NCI-H774 (cell line): ENCODE measurements at regions not wholly inside any gene's neighbourhood (a gene's known extent, or its start where the extent isn't known, plus 50 kb on each side); places are given as distances from the start of the nearest gene placed in this dataset.

ENCODE experiments used
- DNase-seq: peaks from one replicate; lab custom pipeline; 2025; lab: John Stamatoyannopoulos, UW

DNA sequence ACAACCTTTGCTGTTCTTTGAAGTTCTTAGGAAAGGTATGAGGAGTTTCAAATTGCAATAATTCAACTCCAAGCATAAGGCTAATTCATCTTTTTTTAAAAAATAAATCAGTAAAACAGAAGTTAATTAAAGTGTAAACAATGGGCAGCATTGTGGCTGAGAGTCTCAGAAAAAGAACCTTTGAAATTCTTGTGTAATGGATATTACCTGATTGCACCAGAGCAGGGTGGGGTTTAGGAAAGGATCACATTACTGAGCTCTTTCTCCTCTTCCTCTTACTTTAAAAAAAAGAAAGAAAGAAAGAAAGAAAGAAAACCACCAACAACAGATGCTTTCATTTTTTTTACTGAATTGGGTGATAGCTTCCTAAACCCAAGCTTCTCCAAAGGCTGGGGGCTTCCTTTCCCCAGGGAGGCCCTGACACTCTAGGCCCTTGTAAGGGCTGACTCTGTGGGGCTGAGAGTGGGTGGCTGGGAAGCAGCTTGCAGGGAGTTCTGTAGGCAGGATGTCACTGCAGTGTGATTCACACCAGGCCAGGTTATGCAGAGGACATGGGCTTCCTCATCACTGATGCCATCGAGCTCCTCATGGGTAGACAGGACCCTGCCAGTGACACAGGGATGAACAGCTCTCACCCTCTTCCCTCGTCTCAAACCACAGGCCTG lies 564.5 kb downstream of the FGF9 start:
- no peak for DNase-seq

DNA sequence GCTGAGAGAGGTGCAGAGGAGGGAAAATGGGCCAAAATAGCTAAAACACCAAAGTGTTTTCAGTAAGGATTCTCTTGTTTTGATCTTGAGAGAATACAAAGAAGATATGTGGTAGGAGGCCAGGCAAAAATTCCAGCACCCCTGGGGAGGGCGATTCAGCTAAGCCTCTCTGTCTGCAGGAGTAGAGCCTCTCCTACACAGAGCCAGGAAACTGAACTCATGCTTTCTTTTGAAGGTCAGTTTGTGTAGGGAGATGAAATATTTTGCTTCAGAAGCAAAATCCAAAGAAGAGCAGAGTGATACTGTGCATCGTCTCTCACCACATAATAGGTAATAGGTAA lies 565.0 kb downstream of the FGF9 start:
- no peak for DNase-seq

DNA sequence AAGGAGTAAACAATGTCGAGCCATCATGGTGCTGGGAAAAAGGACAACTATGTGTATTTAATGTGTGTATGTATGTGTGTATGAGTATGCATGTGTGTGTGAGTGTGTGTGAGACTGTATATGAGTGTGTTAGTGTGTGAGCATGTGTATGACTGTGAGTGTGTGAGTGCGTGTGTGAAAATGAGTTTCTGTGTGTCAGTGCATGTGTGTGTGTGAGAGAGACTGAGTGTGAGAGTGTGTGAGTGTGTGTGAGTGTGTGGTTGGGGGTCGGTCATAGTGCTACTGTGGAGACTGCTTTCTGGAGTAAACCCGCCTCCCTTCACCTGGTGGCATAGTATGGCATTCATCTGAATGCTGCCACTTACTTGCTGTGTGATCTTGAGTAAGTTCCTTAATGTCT lies 567.4 kb downstream of the FGF9 start:
- no peak for DNase-seq

DNA sequence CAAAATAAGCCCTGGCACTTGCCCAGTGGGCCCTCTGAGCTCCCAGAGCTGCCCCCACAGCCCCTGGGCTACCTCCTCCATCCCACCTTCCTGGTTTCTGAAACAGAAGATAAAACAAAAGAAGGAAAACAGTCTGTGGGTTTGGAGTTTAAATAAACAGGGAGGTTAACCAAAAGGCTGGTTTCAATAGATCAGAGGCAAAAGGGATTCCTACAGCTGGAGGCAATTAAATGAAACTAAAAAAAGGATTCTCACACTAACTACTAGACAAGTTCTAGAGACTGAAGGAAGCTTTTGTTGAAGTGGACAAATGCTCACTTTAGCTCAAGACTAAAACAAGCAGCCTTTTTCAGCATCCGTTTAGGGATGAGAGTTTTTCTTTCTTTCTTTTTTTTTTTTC lies 569.8 kb downstream of the FGF9 start:
- no peak for DNase-seq

DNA sequence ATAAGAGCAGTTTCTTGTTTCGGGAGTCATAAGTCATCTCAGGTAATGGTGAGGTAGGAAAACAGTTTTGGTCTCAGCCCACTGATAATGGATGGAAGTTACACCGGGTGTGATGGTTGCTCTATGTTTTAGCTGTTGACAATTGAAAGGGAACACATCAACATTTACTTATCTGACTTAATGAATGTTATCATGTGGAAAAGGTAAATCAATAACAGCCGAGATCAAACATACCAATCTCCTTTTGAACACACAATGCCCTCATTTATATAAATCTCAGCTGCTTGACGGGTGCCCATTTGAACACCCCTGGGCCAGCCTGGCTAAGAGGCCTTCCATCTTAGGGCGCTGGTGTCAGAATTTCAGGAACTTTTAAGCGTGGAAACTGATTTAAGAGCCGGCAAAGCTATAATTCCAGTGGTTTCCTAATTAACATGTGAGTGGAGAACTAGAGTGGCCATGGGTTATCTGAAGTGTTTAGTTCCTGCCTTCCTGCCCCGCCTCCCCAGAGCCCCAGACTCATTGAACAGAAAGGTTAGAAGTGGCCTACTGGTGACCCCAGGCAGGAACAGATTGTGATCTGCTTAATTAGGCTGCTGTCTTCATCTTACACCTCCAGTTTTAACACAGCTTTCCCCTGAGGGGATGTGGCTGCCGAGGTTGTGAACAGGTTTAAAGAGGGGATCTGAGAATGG lies 572.7 kb downstream of the FGF9 start:
- DNase-seq = no peak

DNA sequence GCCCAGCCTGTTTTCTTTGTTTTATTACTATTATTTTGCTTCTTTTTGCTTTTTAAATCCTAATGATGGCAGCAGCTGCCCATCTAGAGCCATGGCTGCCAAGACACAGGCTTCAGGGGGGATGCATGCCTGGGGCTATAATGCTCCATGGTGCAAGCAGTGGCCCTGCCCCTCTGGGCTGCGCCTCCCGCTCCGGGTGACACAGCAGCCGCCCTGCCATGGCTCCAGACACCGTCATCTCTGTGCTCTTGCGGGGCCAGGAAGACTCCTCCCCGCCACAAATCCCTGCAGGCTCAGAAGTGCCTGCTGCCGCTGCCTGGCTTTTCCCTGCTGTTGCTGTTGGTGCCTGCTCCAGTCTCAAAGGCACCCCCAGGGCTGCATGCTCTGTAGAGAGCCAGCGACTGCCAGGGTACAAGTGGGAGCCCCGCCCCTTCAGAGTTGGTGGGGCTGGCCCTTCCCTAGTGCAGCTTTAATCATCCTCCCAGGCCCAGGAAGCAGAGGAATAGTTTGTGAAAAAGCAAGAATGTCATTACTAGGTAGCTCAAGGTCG lies 581.5 kb downstream of the FGF9 start:
- no peak for DNase-seq

DNA sequence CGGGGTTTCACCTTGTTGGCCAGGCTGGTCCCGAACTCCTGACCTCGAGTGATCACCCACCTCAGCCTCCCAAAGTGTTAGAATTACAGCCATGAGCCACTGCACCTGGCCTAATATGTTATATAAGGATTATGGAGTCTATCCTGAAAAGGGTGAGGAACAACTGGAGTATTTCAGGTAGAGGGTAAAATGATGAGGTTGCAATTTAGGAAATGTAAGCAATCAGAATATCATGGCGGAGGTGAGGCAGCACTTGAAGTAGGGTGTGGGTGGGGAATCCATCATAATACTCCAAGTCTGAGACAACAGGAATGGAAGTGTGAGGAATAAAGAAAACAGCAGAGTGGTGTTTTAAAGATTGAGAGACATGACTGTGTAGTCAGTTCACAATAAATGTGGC lies 582.2 kb downstream of the FGF9 start:
- DNase-seq = no peak

DNA sequence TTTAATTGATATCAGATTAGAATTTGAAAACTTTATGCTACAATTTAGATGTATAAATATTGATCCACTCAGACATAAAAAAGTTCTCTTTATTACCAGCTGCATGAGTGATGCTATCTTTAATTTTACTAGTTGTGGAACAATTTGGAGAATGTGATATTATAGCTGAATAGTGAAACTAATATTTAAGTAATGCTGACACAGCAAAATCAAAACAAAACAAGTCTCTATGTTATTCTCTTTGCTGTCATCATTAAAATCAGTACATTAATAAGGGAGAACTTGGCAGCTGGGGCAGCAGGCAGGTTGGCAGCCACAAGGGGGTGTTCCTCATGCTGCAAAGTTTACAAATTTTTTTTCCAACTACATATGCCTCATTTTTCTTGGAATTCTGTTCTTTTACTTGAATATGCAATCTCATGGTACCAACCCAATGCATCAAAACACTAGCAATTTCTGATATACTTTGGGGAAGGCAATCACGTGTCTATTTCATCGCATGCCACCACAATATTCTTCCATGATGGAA lies 585.3 kb downstream of the FGF9 start:
- DNase-seq = no peak

DNA sequence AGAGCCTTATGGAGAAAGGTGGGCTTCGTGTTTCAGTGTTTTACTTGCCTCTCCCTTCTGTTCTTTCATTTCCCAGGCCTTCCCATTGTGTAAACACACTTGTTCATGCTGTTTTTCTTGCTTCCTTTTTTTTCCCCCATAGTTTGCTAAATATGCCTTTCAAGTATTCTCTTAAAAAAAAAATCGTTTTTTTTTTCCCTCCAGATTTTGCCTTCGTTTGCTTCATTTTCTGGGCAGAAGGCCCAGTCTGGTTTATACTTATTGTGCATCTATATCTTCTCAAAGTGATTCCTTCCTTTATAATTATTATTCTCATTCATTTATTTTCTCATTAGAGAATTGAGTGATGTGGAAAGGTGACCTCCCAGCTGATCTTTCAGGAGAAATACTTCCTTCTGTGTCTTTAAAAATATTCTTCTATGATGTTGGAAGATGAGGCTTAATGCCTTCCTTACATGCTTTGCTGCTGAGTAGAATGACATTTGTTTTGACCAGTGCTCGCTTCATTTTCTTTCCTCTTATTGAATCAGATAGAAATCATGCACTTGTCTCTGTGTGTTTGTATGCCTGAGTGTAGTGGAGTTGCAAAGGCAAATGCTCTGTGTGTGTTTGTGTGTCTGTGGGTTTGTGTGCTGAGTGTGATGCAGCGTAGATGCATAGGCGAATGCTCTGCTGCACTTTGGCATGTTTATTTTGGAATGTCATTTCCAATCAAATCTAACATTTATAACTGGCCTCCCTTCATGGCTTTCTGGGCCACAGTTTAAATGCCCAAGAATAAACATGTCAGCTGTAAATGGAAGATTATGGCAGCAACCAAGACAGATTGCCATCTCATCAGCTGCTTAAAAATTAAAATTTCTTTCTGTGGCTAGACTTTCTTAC lies 591.4 kb downstream of the FGF9 start:
- no peak for DNase-seq

DNA sequence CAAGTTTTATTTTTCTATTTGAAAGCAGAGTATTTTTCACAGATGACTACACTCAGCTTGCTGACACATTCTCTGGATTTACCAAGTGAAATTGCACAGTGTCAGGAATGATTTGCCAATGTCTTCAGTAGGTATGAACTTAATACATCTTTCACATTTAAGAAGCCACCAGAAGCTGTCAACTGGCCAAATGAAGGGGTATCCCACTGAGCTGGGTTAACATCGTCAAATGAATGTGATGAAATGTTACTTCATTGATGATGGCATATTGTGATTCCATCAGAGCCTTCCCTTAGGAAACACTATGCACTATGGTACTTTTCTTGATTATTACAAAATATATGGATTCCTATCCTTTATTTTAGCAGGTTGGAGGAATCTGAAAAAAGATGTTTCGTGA lies 592.3 kb downstream of the FGF9 start:
- no peak for DNase-seq

DNA sequence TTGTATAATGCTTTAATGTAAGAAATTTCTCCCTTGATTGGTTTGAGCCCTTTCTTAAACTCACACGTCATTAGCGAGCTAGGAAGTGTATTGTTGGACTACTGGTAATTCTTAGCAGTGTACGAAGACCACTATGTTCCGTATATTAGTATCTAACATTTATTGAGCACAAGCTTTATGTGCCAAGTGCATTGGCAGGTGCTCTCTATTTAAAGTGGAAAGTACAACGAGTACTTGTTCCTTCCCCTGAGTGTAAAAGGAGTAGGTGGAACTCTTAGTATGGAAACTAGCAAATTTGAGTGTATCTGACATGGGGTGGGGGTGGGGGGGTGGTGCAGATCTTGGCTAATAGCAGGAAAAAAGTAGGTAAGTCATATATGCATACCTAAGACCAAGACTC lies 594.7 kb downstream of the FGF9 start:
- no peak for DNase-seq

DNA sequence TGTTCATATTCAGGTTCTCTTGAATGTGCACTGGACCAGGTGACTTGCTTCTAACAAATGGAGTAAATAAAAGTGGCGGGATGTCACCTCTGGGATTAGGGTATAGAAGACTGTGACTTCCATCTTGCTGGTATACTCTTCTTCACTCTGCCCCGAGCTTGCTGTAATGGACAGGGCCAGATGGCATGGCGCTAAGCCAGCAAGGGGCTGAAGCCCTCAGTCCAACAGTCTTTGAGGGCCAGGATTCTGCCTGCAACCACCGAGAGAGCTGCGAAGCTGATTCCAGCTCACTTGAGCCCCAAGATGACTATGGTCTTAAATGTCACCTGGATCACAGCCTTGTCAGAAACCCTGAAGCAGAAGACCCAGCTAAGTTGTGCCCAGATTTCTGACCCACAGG lies 600.0 kb downstream of the FGF9 start:
- no peak for DNase-seq

DNA sequence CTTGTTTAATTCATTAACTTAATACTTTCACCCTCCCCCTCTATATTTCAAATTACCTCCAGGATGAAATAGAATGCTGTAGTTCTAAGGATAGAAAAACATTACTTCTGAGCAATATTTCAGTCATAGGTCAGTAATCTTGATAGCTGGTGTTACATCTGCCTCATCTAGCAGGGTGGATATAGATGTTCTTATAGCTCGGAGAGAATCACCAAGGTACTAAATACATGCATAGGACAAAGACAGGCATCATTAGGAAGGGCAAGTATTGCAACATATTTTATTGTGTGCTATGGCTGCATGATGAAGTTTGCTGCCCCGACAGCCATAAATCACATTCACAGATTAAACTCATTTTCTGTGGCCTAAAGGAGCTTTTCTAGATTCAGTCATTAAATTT lies 601.0 kb downstream of the FGF9 start:
- DNase-seq = no peak

DNA sequence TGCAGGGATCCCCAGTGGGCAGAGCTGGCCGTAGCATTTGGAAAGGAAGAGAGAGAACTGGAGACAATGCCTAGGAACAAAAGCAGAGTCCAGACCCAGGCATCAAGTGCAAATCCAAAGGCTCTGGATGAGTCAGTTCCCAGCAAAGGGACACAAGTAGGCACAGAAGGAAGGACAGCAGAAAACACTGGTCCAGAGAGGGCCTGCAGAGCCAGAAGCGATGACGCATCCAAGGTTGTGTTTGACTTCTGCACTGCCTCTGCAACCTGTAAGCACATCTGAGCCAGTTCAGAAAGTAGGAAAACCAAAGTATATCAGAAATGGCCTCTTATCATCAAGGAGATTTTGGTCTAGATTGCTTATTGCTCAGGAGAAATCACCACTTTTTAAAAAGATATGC lies 604.5 kb downstream of the FGF9 start:
- no peak for DNase-seq

DNA sequence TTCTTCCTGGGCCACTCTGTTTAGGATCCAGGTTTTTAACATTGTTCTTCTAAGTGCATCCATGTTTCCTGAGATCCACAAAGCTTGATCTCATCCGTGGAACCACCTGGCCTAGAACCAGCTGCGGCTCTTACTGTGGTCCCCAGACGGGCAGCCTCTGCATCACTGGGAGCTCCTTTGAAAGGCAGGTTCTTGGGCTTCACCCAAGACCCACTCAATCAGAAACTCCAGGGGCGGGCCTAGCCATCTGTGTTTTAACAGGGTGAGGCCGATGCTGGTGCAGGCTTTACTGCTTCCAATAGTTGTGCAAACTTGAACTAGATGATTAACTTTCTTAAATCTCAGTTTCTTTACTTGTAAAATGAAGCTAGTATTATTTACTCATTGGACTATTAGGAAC lies 605.7 kb downstream of the FGF9 start:
- no peak for DNase-seq

DNA sequence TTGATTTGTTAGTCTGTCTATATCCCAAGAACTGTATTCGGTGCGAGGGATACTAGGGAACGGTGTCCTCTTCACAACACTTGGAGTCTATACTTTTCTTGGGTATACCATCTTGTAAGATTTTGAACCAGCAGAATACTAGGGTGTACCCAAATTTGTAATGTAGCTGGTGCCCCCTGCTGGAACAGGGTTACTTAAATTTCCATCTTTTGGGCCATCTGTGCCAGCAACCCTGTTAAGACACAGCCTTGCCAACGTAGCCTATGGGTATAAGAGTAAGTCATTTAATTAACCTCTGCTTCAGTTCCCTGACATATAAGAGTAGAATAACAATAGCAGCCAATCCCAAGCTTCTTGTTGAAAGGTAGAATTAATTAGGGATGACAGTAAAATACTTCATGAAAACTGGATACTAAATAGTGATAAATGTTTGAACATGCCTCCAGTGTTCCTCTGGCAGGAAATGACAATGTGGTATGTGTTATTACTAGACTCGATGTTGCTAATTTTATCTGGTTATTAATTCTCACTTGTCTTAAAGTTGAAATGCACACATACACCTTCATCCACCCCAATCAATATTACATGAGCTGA lies 607.6 kb downstream of the FGF9 start:
- peak; percentile 2 for DNase-seq

DNA sequence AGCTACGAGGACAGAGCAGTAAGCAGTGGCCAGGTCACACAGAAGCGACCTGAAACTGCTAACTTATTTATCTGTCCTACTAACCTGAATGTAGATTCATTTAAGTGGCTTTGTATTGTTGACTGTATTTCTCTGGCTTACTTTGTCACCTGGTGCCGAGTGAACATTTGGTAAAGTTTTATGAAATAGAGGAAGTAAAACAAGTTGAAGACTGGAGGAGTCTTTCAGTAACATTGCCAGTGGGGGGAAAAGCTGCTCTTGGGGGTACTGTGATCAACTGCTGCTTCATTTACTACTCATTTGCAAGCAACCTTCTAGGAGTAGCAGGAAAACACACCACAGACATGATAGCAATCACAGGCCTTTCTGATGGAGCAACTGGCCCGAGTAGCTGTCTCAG lies 615.0 kb downstream of the FGF9 start:
- no peak for DNase-seq

DNA sequence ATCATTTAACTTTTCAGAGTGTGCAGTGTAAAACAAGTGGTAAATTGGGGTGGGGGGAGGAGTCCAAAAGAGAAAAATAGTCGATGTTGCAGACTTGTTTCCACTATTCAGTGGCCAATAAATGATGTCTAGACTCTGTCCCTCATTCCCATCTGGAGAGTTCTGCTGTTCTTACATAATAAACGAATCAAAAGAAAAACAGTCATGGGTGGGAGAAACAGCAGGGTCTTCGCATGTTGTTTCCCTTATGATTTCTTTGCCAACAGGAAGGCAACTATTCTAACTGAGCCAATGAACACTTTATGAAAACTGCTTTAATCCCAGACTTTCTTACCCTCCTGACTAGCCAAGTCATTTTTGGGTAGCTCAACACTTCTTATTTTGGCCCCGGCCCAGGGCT lies 615.5 kb downstream of the FGF9 start:
- no peak for DNase-seq

DNA sequence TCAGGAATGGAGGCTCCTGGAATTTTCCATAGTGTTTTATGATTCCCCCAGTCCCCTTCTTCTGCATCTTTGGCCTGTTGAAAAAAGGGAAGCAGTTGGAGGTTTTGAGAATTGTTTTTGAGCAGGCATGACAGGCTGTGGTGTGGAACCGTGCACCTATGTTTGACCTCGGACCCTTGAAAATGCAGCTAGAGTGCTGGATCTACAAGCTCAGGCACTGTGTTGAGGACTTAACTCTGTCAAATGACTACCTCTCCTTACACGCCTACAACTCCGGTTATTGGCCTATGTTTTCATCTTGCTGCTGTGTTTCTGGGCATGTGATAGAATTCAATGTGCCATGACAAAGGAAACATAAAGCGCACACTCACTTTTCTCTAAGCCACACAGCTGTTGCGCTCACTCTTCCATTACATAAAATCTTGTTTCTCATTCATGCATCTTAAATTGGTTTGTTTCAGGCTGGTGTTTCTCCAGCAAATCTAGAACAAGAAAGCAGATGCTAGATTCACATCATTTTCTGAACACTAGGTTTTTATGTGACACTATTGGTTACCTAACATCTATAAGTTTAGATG lies 616.6 kb downstream of the FGF9 start:
- DNase-seq = no peak

DNA sequence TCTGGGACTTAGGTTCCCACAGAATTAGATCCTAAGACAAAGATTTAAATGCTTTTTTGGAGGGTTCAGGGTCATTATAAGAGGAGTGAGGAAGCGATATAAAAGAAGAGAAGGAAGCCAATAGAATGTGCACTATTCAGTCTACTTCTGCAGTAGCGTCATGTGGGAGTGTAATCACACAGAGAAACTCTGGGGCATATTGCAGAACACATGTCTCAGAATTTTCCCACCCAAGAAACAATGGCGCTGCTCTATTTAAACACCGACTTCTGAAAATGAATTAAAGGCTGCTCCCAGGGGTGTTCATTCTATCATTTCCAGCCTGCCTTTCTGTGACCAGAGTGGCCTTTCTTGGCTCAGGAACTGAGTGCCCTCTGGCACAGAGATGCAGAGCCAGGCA lies 617.6 kb downstream of the FGF9 start:
- DNase-seq = no peak

DNA sequence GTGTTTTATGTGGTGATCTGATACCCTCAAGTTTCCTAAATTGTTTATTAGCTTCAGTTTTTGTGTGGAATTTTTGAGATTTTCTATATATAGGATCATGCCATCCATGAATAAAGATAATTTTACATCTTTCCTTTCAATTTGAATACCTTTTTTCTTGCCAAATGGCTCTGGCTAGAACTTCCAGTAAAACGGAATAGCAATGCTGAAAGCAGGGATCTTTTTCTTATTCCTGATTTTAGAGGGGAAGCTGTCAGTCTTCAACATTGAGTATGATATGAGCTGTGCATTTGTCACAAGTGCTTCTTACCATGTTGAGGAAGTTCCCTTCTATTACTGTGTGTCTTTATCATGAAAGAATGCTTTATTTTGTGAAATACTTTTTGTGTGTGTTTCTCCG lies 618.8 kb downstream of the FGF9 start:
- DNase-seq = no peak

DNA sequence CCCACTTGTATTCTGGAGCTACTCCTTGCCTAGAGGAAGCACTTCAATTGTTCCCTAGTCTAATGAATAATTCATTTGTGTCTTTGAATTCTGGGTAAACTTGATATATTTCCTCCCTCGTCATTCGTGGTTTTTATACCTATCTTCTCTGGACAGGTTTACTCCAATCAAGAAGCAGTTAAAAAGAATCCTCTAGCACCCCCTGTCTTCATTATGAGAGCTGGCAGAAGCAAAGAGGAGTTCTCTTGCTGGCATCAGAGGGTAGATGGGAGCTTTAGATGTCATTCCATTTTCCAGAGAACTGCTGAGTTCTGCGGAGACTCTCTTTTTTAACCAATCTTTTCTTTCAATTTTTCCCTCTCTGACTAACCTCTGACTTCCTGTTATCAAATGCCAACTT lies 627.7 kb downstream of the FGF9 start:
- no peak for DNase-seq
